ENCODE measurements at regions not wholly inside any gene's neighbourhood (a gene's known extent, or its start where the extent isn't known, plus 50 kb on each side); places are given as distances from the start of the nearest gene placed in this dataset.

DNA sequence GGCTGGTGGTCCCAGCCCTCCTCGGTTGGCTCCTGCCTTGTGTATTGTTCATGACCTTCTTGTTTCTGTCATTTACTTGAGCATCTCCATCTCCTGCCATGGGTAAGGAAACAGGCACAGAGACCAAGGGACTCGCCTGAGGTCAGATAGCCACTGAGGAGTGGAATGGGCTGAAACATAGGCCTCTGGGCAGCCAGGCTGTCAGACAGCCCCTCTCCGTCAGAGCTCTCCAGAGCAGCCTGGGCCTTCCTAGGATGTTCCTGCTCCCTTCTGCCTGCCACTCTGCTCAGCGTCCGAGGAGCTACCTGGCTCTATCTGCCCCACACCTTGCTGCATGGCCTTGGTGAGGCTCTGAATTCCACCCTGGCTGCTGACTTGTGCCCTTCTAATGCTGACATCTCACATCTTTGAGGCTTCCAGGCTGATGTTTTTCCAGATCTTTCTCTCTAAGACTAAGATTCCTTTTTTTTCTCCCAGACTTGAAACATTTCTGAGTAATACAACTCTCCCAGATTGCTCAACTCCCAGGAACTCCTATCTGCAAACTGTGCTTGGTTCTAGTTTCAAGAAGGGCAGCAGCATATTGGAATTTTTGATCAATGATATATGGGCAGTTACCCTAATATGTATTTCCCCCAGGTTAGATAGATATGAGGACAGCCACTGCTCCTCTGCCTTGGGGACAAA, 67.7 kb downstream of the MCFD2 start:
- intact Hi-C loops (cut with DNase I), result no loop called here
- no peaks in the 10 kb centered on the region for H3K36me3 ChIP-seq (ENCODE audit: insufficient read depth in 1 of 2, low read depth in 1 of 2)
- no peaks in the 10 kb centered on the region for H3K27me3 ChIP-seq (ENCODE audit: insufficient read depth in 3 of 3, low read length in 2 of 3)
- 65 to 75% (median 67%) methylated on average over 5 of the region's 5 CpGs for WGBS, 3 donors
- peak in 2 of 4 donors; percentile 11 to 23 for ATAC-seq
- no peak for DNase-seq
- peak overlapping the region; percentile 78 for H3K27ac ChIP-seq
- H3K4me3 ChIP-seq, result no peak overlapping the region
- H3K9me3 ChIP-seq, result no peaks in the 10 kb centered on the region
- peaks cover 61% of the 10 kb centered on the region for H3K4me1 ChIP-seq
- TF ChIP-seq, protein P1, sequence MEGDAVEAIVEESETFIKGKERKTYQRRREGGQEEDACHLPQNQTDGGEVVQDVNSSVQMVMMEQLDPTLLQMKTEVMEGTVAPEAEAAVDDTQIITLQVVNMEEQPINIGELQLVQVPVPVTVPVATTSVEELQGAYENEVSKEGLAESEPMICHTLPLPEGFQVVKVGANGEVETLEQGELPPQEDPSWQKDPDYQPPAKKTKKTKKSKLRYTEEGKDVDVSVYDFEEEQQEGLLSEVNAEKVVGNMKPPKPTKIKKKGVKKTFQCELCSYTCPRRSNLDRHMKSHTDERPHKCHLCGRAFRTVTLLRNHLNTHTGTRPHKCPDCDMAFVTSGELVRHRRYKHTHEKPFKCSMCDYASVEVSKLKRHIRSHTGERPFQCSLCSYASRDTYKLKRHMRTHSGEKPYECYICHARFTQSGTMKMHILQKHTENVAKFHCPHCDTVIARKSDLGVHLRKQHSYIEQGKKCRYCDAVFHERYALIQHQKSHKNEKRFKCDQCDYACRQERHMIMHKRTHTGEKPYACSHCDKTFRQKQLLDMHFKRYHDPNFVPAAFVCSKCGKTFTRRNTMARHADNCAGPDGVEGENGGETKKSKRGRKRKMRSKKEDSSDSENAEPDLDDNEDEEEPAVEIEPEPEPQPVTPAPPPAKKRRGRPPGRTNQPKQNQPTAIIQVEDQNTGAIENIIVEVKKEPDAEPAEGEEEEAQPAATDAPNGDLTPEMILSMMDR (IDR thresholded peaks at IDR 0.05), result no peak

DNA sequence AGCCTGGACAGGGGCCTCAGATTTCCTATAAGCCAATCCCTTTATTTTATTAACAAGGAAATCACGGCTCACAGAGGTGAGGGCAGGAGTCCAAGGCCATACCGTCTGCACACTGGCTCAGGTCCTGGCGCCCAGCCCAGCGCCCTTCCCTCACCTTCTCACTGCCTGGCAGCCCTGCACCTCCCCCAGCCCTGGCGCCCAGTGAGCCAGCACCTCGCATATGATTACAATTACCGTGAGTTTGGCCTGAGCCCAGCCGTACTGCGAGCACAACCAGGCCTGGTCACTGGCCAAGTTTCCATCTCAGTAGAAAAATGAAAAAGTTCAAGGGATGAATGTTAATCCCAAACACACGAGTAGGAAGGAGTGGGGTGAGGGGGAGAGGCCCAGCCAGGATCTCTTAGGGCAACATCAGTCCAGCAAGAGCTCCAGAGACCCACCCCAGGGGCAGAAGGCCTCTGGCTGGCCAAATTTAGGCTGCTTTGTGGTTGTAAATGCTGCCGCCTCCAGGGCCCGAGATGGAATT, 68.4 kb downstream of the MCFD2 start:
- DNase-seq (peak; percentile 82 to 85), ATAC-seq (peak; percentile 47 to 75 (median 67))
- peaks cover 61% of the 10 kb centered on the region for H3K4me1 ChIP-seq
- TF ChIP-seq, protein P1 (IDR thresholded peaks at IDR 0.05), result no peak
- H3K27me3 ChIP-seq (ENCODE audit: insufficient read depth in 3 of 3, low read length in 2 of 3), result no peaks in the 10 kb centered on the region
- WGBS, 3 donors, result 6 to 15% (median 10%) methylated on average over 12 of the region's 12 CpGs
- no peaks in the 10 kb centered on the region for H3K9me3 ChIP-seq
- intact Hi-C loops (cut with DNase I), result no loop called here
- peak overlapping the region; percentile 78 for H3K27ac ChIP-seq
- no peak overlapping the region for H3K4me3 ChIP-seq
- no peaks in the 10 kb centered on the region for H3K36me3 ChIP-seq (ENCODE audit: insufficient read depth in 1 of 2, low read depth in 1 of 2)

DNA sequence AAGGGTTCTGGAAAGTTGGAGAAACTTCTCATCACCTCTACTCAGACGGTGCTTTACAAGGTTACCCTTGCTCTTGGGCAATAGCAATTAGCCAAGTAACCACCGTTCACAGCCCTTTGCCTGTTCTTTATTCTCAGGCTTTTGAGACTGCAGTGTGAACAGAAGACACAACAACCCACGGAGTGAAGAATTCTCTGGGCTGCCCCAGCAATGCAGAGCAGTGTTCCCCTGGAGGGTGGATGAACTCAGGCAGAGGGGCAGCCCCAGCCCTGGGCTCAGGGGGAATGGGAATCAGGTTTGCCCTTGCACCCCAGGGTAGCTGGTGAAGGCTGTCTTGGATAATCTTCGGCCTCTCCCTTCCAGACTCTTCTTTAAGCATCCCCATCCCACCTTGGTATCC, 69.1 kb downstream of the MCFD2 start:
- WGBS, 3 donors, result 72 to 75% (median 74%) methylated on average over 4 of the region's 4 CpGs
- no peaks in the 10 kb centered on the region for H3K9me3 ChIP-seq
- intact Hi-C loops (cut with DNase I), result no loop called here
- H3K36me3 ChIP-seq (ENCODE audit: insufficient read depth in 1 of 2, low read depth in 1 of 2), result no peaks in the 10 kb centered on the region
- no peaks in the 10 kb centered on the region for H3K27me3 ChIP-seq (ENCODE audit: insufficient read depth in 3 of 3, low read length in 2 of 3)
- TF ChIP-seq, protein P1 (IDR thresholded peaks at IDR 0.05), result no peak
- H3K4me3 ChIP-seq, result no peak overlapping the region
- ATAC-seq (no peak), DNase-seq (no peak)
- peak overlapping the region; percentile 78 for H3K27ac ChIP-seq
- H3K4me1 ChIP-seq, result peaks cover 61% of the 10 kb centered on the region

DNA sequence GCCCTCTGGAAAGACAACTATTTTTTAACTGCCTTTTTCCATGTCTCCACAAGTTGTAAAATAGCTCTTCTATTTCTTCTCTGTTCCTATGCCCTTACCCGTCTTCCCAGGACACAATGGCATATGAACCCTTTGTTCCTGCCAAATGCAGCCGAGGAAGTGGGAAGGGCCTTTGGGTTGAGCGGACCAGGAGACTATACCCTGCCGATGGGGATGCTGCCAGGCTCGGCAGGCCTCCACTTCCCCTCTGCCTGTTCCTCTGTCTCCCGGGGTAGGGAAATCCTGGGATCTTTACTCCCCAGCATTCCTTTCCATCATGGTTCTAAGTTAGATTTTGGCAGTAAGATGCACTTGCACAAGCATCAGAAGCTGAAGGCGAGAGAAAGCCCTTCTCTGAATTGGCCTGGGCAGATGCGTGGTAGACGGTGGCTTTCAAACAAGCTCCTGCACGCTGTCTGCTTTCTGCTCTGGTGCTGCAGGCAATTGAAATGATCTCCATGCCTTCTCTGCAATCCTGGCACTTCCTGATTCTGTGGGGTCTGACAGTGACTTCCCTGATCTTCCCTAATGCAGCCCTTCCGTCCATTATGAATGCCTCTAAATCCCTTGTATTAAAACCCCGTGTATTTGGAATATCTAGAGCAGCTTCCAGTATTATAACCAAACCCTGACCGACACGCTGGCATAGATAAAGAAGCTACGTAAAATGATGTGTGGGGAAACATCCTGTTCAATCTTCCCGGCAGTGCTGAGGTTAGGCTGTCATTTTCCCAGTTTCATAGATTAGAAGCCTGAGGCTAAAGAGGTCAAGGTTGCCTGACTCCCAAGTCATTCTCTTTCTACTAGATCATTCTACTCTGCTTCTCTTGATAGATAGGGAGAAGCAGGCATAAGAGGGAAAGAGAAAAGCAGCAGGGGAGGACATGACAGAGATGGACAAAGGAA, 69.8 kb downstream of the MCFD2 start:
- Histone ChIP-seq H3K4me3 (no peak overlapping the region), H3K9me3 (no peaks in the 10 kb centered on the region), H3K36me3 (ENCODE audit: insufficient read depth in 1 of 2, low read depth in 1 of 2) (no peaks in the 10 kb centered on the region), H3K4me1 (peaks cover 55% of the 10 kb centered on the region), H3K27ac (peak overlapping the region; percentile 78), H3K27me3 (ENCODE audit: insufficient read depth in 3 of 3, low read length in 2 of 3) (no peaks in the 10 kb centered on the region)
- TF ChIP-seq, protein P1 (IDR thresholded peaks at IDR 0.05), result no peak
- DNase-seq, result no peak
- no peak for ATAC-seq
- 70 to 84% (median 79%) methylated on average over 16 of the region's 16 CpGs for WGBS, 3 donors
- intact Hi-C loops (cut with DNase I), result no loop called here
